B cell (primary cell): ENCODE measurements at regions not wholly inside any gene's neighbourhood (a gene's known extent, or its start where the extent isn't known, plus 50 kb on each side); places are given as distances from the start of the nearest gene placed in this dataset.

Experiments
- ATAC-seq: fragments of 200-7000 bp; cut with Tn5 transposase; one replicate; pipeline ENCODE4 v1.10.0; 2021; ENCODE audit warnings: low read depth, mild to moderate bottlenecking, moderate number of reproducible peaks, moderate library complexity
- CTCF ChIA-PET: fragments of 350-600 bp; sonication (Branson Sonifier 250); formaldehyde crosslinking; loops from one replicate; lab custom pipeline; 2021; ENCODE audit warnings: antibody characterized with exemption, inconsistent platforms; lab: Charles Lee
- POLR2A ChIA-PET: fragments of 350-600 bp; sonication (Branson Sonifier 250); formaldehyde crosslinking; loops from one replicate; lab custom pipeline; 2021; ENCODE audit warnings: antibody characterized with exemption; lab: Charles Lee
- DNase-seq: peaks from one replicate; pipeline ENCODE4 v3.0.0; 2013
- H2AFZ ChIP-seq: 2 replicates; pipeline ENCODE4 v1.6.1; 2012; ENCODE audit warnings: mild to moderate bottlenecking, low read depth, low read length; ENCODE audit not compliant: insufficient read depth, poor library complexity, severe bottlenecking
- H3K27ac ChIP-seq, 2 donors: 1 replicate in 1 of 2; 2 replicates in 1 of 2; pipeline ENCODE4 v1.5.1; 2012 to 2013; ENCODE audit warnings: low read length in 2 of 2, mild to moderate bottlenecking in 2 of 2, moderate library complexity in 1 of 2
- H3K27me3 ChIP-seq, 4 experiments: fragments of 200-600 bp in 1 of 4; sonication (generic) in 1 of 4; replicated peaks in 1 of 4; 1 replicate in 2 of 4; 2 replicates in 2 of 4; pipeline versions ENCODE4 v1.6.1 to v1.7.0; 2013 to 2016; ENCODE audit warnings: low read length in 3 of 4, mild to moderate bottlenecking in 2 of 4, mixed read lengths in 1 of 4, moderate library complexity in 1 of 4; ENCODE audit not compliant: insufficient read depth in 4 of 4, control insufficient read depth in 3 of 4; ENCODE audit errors: control extremely low read depth in 1 of 4
- H3K36me3 ChIP-seq, 2 experiments: replicated peaks in 1 of 2; 1 replicate in 1 of 2; 2 replicates in 1 of 2; pipeline versions ENCODE4 v1.6.1 to v1.7.1; 2013; ENCODE audit warnings: low read length in 1 of 2; ENCODE audit not compliant: insufficient read depth in 2 of 2, control insufficient read depth in 1 of 2; ENCODE audit errors: control extremely low read depth in 1 of 2, extremely low read depth in 1 of 2
- H3K4me1 ChIP-seq, 2 donors: fragments of 200-600 bp in 1 of 2; sonication (generic) in 1 of 2; 1 replicate in 1 of 2; 2 replicates in 1 of 2; pipeline versions ENCODE4 v1.5.1 to v1.6.1; 2013 to 2017; ENCODE audit warnings: low read length in 2 of 2; ENCODE audit not compliant: control insufficient read depth in 2 of 2, insufficient read depth in 2 of 2
- H3K4me2 ChIP-seq: replicated peaks from 2 replicates; pipeline ENCODE3; 2012; ENCODE audit warnings: mild to moderate bottlenecking, low read depth, low read length; ENCODE audit not compliant: poor library complexity, severe bottlenecking
- H3K4me3 ChIP-seq, 5 experiments: fragments of 200-600 bp in 1 of 5; sonication (generic) in 1 of 5; 1 replicate in 3 of 5; 2 replicates in 2 of 5; pipeline versions ENCODE4 v1.5.1 to v1.7.0; 2011 to 2016; ENCODE audit warnings: low read length in 4 of 5, mild to moderate bottlenecking in 4 of 5, low read depth in 2 of 5, control low read depth in 1 of 5, moderate library complexity in 1 of 5; ENCODE audit not compliant: insufficient read depth in 1 of 5; ENCODE audit errors: control extremely low read depth in 1 of 5, extremely low read depth in 1 of 5
- H3K79me2 ChIP-seq: fragments of 200-600 bp; sonication (generic); one replicate; pipeline ENCODE4 v1.6.0; 2016; ENCODE audit warnings: low read length; ENCODE audit not compliant: control insufficient read depth, insufficient read depth
- H3K9ac ChIP-seq: fragments of 200-600 bp; sonication (generic); 2 replicates; pipeline ENCODE4 v1.6.1; 2017; ENCODE audit warnings: mild to moderate bottlenecking, low read length, moderate library complexity
- H3K9me3 ChIP-seq, 3 donors: one replicate each; pipeline versions ENCODE4 v1.6.1 to v1.7.1; 2013; ENCODE audit warnings: low read length in 2 of 3; ENCODE audit not compliant: control insufficient read depth in 2 of 3, insufficient read depth in 1 of 3; ENCODE audit errors: control extremely low read depth in 1 of 3
- H4K20me1 ChIP-seq: 2 replicates; pipeline ENCODE4 v1.6.0; 2012; ENCODE audit warnings: mild to moderate bottlenecking, low read length; ENCODE audit not compliant: insufficient read depth, control insufficient read depth, poor library complexity, severe bottlenecking
- H3K27ac Mint-ChIP-seq: one replicate; pipeline ENCODE4 v1.8.0; 2021; ENCODE audit warnings: mixed read lengths
- H3K27me3 Mint-ChIP-seq: one replicate; pipeline ENCODE4 v1.8.0; 2021; ENCODE audit warnings: mixed read lengths
- H3K4me1 Mint-ChIP-seq: one replicate; pipeline ENCODE4 v1.8.0; 2021; ENCODE audit warnings: mixed read lengths
- H3K4me3 Mint-ChIP-seq: one replicate; pipeline ENCODE4 v1.8.0; 2021; ENCODE audit warnings: mixed read lengths
- H3K9me3 Mint-ChIP-seq: one replicate; pipeline ENCODE4 v1.8.0; 2022; ENCODE audit warnings: mixed read lengths; ENCODE audit not compliant: insufficient read depth
- CTCF ChIP-seq: fragments of 200-600 bp; IDR thresholded peaks from one replicate; pipeline ENCODE4 v1.8.0; 2022; ENCODE audit warnings: antibody characterized with exemption, mild to moderate bottlenecking
- EZH2 ChIP-seq: IDR thresholded peaks from 2 replicates; pipeline ENCODE4 v1.6.1; 2012; ENCODE audit warnings: borderline replicate concordance, low read depth, mild to moderate bottlenecking, moderate library complexity, low read length; ENCODE audit not compliant: insufficient read depth, poor library complexity, severe bottlenecking
- WGBS: methylation state at CpG from one replicate; pipeline ENCODE4 v1.1.5; 2013; ENCODE audit warnings: missing lambda C conversion rate; ENCODE audit not compliant: insufficient coverage; 5-methylcytosine and 5-hydroxymethylcytosine counted together
- intact Hi-C: fragments of 100-400 bp; cut with micrococcal nuclease; formaldehyde crosslinking; loops from one replicate; pipeline ENCODE4 v1.10.0; 2022

- Histone ChIP-seq H3K9me3 (no peaks in the 10 kb centered on the region), H3K4me1 (no peaks in the 10 kb centered on the region), H3K27ac (no peak overlapping the region), H3K27me3 (no peaks in the 10 kb centered on the region), H3K36me3 (no peaks in the 10 kb centered on the region), H3K4me2 (no peak overlapping the region), H3K4me3 (no peak overlapping the region), H4K20me1 (no peaks in the 10 kb centered on the region), H3K79me2 (no peaks in the 10 kb centered on the region), H2AFZ (no peak overlapping the region), H3K9ac (no peak overlapping the region)
- H3K9me3 Mint-ChIP-seq = no peaks in the 10 kb centered on the region
- no peak overlapping the region for H3K27ac Mint-ChIP-seq
- POLR2A ChIA-PET = no interaction called here
- CTCF ChIA-PET = no interaction called here
- H3K27me3 Mint-ChIP-seq = no peaks in the 10 kb centered on the region
- WGBS = 89% methylated on average over 7 of the region's 9 CpGs
- ATAC-seq = no peak
- TF ChIP-seq EZH2 = no peak
- no peak for TF ChIP-seq CTCF
- no peak overlapping the region for H3K4me3 Mint-ChIP-seq
- intact Hi-C loops = no loop called here
- H3K4me1 Mint-ChIP-seq = peaks cover 5% of the 10 kb centered on the region
- no peak for DNase-seq
These were observed 251.7 kb upstream of the MYO3A start for GRCh38 chr10:25682203-25682851.

- POLR2A ChIA-PET = no interaction called here
- intact Hi-C loops = no loop called here
- Histone ChIP-seq H3K36me3 (no peaks in the 10 kb centered on the region), H3K9me3 (no peaks in the 10 kb centered on the region), H3K9ac (no peak overlapping the region), H4K20me1 (no peaks in the 10 kb centered on the region), H3K27ac (no peak overlapping the region), H3K79me2 (no peaks in the 10 kb centered on the region), H3K4me3 (no peak overlapping the region), H3K4me1 (no peaks in the 10 kb centered on the region), H2AFZ (no peak overlapping the region), H3K4me2 (no peak overlapping the region), H3K27me3 (no peaks in the 10 kb centered on the region)
- Mint-ChIP-seq H3K4me1 (peaks cover 5% of the 10 kb centered on the region), H3K27ac (no peak overlapping the region), H3K9me3 (no peaks in the 10 kb centered on the region), H3K27me3 (no peaks in the 10 kb centered on the region), H3K4me3 (no peak overlapping the region)
- ATAC-seq (no peak), DNase-seq (no peak)
- no peak for TF ChIP-seq CTCF
- 80% methylated on average over 1 of the region's 4 CpGs for WGBS
- CTCF ChIA-PET = no interaction called here
These were observed 250.7 kb upstream of the MYO3A start for GRCh38 chr10:25683344-25683743.
